ENCODE measurements at regions not wholly inside any gene's neighbourhood (a gene's known extent, or its start where the extent isn't known, plus 50 kb on each side); places are given as distances from the start of the nearest gene placed in this dataset.
"Not testable (repeated sequence)": the region's sequence is repeated elsewhere in the genome, so short reads cannot be mapped to it uniquely, and the experiment has no call there.

DNA sequence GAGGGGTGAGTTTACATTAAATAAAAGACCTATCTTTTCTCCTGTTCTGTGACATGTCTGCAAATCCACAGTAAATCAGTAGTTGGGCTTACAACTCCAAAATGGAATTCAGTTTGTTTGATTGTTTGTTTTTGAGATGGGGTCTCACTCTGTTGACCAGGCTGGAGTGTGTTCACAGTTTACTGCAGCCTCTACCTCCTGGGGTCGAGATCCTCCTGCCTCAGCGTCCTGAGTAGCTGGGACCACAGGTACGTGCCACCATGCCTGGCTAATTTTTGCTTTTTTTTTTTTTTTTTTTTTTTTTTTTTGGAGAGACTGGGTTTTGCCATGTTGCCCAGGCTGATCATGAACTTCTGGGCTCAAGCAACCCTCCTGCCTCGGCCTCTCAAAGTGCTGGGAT, 63.5 kb upstream of the ADPGK start:
- H3K9me3 ChIP-seq (ENCODE audit: low read depth), result no peaks in the 10 kb centered on the region
- no peaks in the 10 kb centered on the region for H3K36me3 ChIP-seq
- DNase-seq (ENCODE audit: low read depth in 1 of 2, low spot score in 1 of 2), result no peak
- no peaks in the 10 kb centered on the region for H3K27me3 ChIP-seq
- H3K4me1 ChIP-seq (ENCODE audit: low read depth), result no peaks in the 10 kb centered on the region
- no peak overlapping the region for H3K27ac ChIP-seq
- TF ChIP-seq, protein P1, sequence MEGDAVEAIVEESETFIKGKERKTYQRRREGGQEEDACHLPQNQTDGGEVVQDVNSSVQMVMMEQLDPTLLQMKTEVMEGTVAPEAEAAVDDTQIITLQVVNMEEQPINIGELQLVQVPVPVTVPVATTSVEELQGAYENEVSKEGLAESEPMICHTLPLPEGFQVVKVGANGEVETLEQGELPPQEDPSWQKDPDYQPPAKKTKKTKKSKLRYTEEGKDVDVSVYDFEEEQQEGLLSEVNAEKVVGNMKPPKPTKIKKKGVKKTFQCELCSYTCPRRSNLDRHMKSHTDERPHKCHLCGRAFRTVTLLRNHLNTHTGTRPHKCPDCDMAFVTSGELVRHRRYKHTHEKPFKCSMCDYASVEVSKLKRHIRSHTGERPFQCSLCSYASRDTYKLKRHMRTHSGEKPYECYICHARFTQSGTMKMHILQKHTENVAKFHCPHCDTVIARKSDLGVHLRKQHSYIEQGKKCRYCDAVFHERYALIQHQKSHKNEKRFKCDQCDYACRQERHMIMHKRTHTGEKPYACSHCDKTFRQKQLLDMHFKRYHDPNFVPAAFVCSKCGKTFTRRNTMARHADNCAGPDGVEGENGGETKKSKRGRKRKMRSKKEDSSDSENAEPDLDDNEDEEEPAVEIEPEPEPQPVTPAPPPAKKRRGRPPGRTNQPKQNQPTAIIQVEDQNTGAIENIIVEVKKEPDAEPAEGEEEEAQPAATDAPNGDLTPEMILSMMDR (IDR thresholded peaks at IDR 0.05; ENCODE audit: low read depth, low read length), result no peak
- no peak overlapping the region for H3K4me3 ChIP-seq

DNA sequence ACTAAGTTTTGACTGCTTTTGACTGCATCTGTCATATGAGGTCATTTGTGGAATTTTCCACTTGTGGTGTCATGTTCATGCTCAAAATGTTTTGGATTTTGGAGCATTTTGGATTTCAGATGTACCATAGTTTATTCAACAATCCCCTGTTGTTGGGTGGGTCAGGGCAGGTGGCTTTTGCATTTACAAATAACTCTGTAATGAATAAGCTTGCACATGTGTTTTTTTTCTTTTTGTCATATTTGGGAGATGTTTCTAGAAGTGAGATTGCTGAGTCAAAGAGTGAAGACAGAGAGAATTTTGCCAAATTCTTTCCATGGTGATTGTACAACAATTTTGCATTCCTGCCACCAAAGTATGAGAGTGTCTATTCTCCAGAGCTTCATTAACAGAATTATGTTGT, 62.4 kb upstream of the ADPGK start:
- Histone ChIP-seq H3K4me1 (ENCODE audit: low read depth) (no peaks in the 10 kb centered on the region), H3K9me3 (ENCODE audit: low read depth) (no peaks in the 10 kb centered on the region), H3K27me3 (no peaks in the 10 kb centered on the region), H3K27ac (no peak overlapping the region), H3K36me3 (no peaks in the 10 kb centered on the region), H3K4me3 (no peak overlapping the region)
- DNase-seq (ENCODE audit: low read depth in 1 of 2, low spot score in 1 of 2), result peak in 1 of 2 donors; percentile 35
- TF ChIP-seq, protein P1 (IDR thresholded peaks at IDR 0.05; ENCODE audit: low read depth, low read length), result no peak

DNA sequence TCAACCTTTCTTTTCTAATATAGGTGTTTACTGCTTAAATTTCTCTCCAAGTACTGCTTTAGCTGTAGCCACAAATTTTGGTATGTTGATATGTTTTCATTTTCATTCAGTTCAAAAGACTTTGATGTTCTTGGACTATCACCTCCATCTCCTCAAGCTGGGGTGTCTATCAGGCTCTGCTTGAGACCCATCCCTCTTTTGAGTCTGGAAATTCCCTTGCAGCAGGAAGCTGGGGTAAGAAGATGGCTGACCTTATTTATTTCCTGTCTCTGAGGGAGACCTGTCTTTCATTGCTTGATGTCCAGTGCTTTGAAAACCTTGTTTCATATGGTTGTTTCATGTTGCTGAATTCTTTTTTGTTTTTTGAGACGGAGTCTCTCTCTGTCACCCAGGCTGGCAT, 60.5 kb upstream of the ADPGK start:
- DNase-seq (ENCODE audit: low read depth in 1 of 2, low spot score in 1 of 2), result no peak
- H3K27ac ChIP-seq, result no peak overlapping the region
- H3K36me3 ChIP-seq, result no peaks in the 10 kb centered on the region
- no peaks in the 10 kb centered on the region for H3K27me3 ChIP-seq
- H3K9me3 ChIP-seq (ENCODE audit: low read depth), result no peaks in the 10 kb centered on the region
- TF ChIP-seq, protein P1 (IDR thresholded peaks at IDR 0.05; ENCODE audit: low read depth, low read length), result no peak
- H3K4me1 ChIP-seq (ENCODE audit: low read depth), result no peaks in the 10 kb centered on the region
- no peak overlapping the region for H3K4me3 ChIP-seq

DNA sequence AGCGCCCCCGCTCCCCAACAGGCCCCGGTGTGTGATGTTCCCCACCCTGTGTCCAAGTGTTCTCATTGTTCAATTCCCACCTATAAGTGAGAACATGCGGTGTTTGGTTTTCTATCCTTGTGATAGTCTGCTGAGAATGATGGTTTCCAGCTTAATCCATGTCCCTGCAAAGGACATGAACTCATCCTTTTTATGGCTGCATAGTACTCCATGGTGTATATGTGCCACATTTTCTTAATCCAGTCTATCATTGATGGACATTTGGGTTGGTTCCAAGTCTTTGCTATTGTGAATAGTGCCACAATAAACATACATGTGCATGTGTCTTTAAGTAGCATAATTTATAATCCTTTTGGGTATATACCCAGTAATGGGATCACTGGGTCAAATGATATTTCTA, 59.8 kb upstream of the ADPGK start:
- DNase-seq (ENCODE audit: low read depth in 1 of 2, low spot score in 1 of 2); H3K27me3 ChIP-seq; H3K36me3 ChIP-seq; H3K9me3 ChIP-seq (ENCODE audit: low read depth); H3K4me1 ChIP-seq (ENCODE audit: low read depth); H3K27ac ChIP-seq; H3K4me3 ChIP-seq: not testable (repeated sequence)

DNA sequence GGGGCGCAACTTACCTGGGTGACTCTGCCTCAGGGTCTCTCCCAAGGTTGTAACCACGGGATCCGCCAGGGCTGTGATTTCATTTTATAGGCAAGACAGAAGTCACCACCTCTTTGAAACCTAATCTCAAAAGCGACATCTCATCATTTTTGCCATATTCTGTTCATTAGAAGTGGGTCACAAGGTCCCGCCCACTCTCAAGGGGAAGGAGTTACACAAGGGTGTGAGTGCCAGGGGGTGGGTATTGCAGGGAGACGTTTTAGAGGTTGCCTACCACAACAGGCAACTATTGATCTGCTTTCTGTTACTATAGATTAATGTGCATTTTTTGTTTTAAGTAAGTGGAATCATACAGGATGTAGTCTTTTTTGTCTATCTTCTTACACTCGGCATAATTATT, 56.6 kb upstream of the ADPGK start:
- no peak for DNase-seq (ENCODE audit: low read depth in 1 of 2, low spot score in 1 of 2)
- Histone ChIP-seq H3K36me3 (no peaks in the 10 kb centered on the region), H3K4me3 (no peak overlapping the region), H3K27me3 (no peaks in the 10 kb centered on the region), H3K4me1 (ENCODE audit: low read depth) (no peaks in the 10 kb centered on the region), H3K9me3 (ENCODE audit: low read depth) (no peaks in the 10 kb centered on the region), H3K27ac (no peak overlapping the region)
- TF ChIP-seq, protein P1 (IDR thresholded peaks at IDR 0.05; ENCODE audit: low read depth, low read length), result no peak

DNA sequence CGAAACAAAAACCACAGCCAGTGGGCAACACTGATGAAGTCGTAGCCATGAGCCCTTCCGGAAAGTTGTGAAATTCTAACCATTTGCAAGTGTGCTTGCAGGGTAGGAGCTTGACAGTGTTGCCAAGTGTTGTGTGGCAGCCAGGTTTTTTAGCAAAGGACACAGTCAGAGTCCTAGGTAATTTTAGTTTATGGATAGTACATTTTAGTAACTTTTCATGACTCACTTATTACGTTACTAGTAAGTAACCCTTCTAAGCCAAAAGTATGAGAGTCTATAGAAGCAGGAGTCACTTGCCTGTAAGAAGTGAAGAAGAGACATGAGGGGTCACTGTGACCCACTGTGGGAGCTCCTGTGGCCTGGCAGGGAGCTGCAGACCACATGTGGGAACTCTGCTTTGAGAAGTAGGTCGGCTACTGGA, 54.8 kb upstream of the ADPGK start:
- no peaks in the 10 kb centered on the region for H3K36me3 ChIP-seq
- H3K4me1 ChIP-seq (ENCODE audit: low read depth), result no peaks in the 10 kb centered on the region
- H3K4me3 ChIP-seq, result no peak overlapping the region
- TF ChIP-seq, protein P1 (IDR thresholded peaks at IDR 0.05; ENCODE audit: low read depth, low read length), result no peak
- no peaks in the 10 kb centered on the region for H3K27me3 ChIP-seq
- no peak overlapping the region for H3K27ac ChIP-seq
- peak in 1 of 2 donors; percentile 45 for DNase-seq (ENCODE audit: low read depth in 1 of 2, low spot score in 1 of 2)
- no peaks in the 10 kb centered on the region for H3K9me3 ChIP-seq (ENCODE audit: low read depth)
